PC-9 (cell line): ENCODE measurements at regions not wholly inside any gene's neighbourhood (a gene's known extent, or its start where the extent isn't known, plus 50 kb on each side); places are given as distances from the start of the nearest gene placed in this dataset.

Source experiments
- BruUV-seq: library from RNA; stranded (reverse); fragments of 400-500 nt; replicated peaks from 2 replicates; lab custom pipeline; 2021; lab: Mats Ljungman, UMichigan
- CTCF ChIA-PET: fragments of 300-600 bp; sonication (Branson Sonifier 250); formaldehyde crosslinking; loops from one replicate; lab custom pipeline; 2022; ENCODE audit warnings: antibody characterized with exemption; lab: Charles Lee
- POLR2A ChIA-PET: fragments of 300-600 bp; sonication (Branson Sonifier 250); formaldehyde crosslinking; loops from one replicate; lab custom pipeline; 2022; ENCODE audit warnings: antibody characterized with exemption; ENCODE audit not compliant: unreplicated experiment; lab: Charles Lee
- DNase-seq, 2 experiments: peaks; one replicate each; pipeline versions ENCODE4 v3.0.0 to v3.0.0-alpha.2; 2015 to 2022; ENCODE audit warnings: mixed read lengths in 1 of 2
- H2AFZ ChIP-seq: fragments of 200-600 bp; sonication (generic); 2 replicates; pipeline ENCODE4 v1.8.1; 2017; ENCODE audit warnings: antibody characterized with exemption
- H3F3A ChIP-seq: fragments of 200-600 bp; sonication (generic); 2 replicates; pipeline ENCODE4 v1.8.1; 2017; ENCODE audit warnings: antibody characterized with exemption, mild to moderate bottlenecking, low read depth; ENCODE audit not compliant: insufficient read depth
- H3K27ac ChIP-seq: fragments of 200-600 bp; sonication (generic); 2 replicates; pipeline ENCODE4 v1.6.1; 2016; ENCODE audit warnings: mixed run types
- H3K27me3 ChIP-seq: fragments of 200-600 bp; sonication (generic); 2 replicates; pipeline ENCODE4 v1.6.1; 2016; ENCODE audit warnings: low read depth, mixed run types; ENCODE audit not compliant: insufficient read depth
- H3K36me3 ChIP-seq: fragments of 200-600 bp; sonication (generic); 2 replicates; pipeline ENCODE4 v1.6.1; 2016; ENCODE audit warnings: low read depth, mixed run types
- H3K4me1 ChIP-seq: fragments of 200-600 bp; sonication (generic); replicated peaks from 2 replicates; pipeline ENCODE4 v1.6.1; 2016; ENCODE audit warnings: mixed run types; ENCODE audit not compliant: insufficient read depth
- H3K4me2 ChIP-seq: fragments of 200-600 bp; sonication (generic); 2 replicates; pipeline ENCODE4 v1.6.1; 2017; ENCODE audit warnings: mixed run types
- H3K4me3 ChIP-seq: fragments of 200-600 bp; sonication (generic); 2 replicates; pipeline ENCODE4 v1.6.1; 2016; ENCODE audit warnings: mixed run types
- H3K79me2 ChIP-seq: fragments of 200-600 bp; sonication (generic); 2 replicates; pipeline ENCODE4 v1.6.1; 2017; ENCODE audit warnings: low read depth, mixed run types
- H3K9me2 ChIP-seq: fragments of 200-600 bp; sonication (generic); 2 replicates; pipeline ENCODE4 v1.8.1; 2017; ENCODE audit warnings: mild to moderate bottlenecking; ENCODE audit not compliant: insufficient read depth
- H3K9me3 ChIP-seq: fragments of 200-600 bp; sonication (generic); 2 replicates; pipeline ENCODE4 v1.8.1; 2016; ENCODE audit warnings: low read depth; ENCODE audit not compliant: insufficient read depth
- H4K20me1 ChIP-seq: fragments of 200-600 bp; sonication (generic); 2 replicates; pipeline ENCODE4 v1.8.1; 2017; ENCODE audit not compliant: insufficient read depth
- EZH2 ChIP-seq: fragments of 200-600 bp; sonication (generic); IDR thresholded peaks from 2 replicates; pipeline ENCODE4 v1.8.0; 2017; ENCODE audit warnings: antibody characterized with exemption, low read depth
- intact Hi-C: fragments of 100-400 bp; cut with micrococcal nuclease; formaldehyde crosslinking; loops from one replicate; pipeline ENCODE4 v1.10.0; 2022; ENCODE audit not compliant: unreplicated experiment
- TF ChIP-seq, protein P1 (sequence below): fragments of 200-600 bp; sonication (generic); conservative IDR thresholded peaks from 2 replicates; pipeline ENCODE4 v1.6.1; 2017; ENCODE audit warnings: mixed run types, antibody characterized with exemption, mild to moderate bottlenecking, moderate library complexity

DNA sequence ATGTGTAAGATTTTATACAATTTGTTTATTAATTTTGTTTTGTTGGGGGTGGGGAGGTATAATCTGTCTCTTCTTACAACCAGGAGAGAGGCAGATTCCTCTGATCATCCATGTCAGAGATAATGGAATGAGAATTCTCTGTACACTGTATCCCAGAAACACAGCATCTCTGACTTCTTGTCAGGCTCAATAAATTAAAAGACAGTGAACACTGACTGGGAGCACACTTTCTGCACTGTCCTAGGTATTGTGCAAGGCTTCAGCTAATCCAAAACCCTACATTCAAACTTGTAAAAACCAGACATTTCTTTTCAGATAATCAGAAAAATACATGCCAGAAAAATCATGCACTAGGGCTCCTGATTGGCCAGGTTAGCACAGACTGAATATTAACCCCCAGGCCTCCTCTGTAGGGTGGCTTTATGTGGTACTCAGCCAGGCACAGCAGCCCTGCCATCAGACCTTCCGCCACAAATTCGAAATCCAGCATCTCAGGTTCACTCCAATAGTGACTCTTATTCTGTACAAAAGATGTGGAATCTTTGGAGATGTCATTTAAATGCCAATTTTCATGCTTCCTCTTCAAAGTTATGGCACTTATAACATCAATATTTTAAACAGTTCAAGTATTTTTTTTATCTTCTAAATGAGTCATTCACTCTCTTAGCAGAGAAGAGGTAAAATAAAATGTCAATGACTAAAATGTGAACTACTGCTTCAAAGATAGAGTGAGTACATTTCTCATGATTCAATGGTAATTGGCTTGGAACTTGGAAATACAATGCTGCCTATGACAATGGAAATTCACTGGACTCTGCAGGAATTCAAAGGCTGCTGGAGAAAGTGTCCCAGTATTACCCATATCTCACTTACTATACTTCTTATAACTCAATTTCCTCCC is 211.5 kb downstream of the KLF12 start:
- H3K4me3 ChIP-seq = no peak overlapping the region
- H3K27me3 ChIP-seq = no peaks in the 10 kb centered on the region
- no peaks in the 10 kb centered on the region for H3K4me1 ChIP-seq
- no peak overlapping the region for H2AFZ ChIP-seq
- DNase-seq = no peak
- H3K4me2 ChIP-seq = no peak overlapping the region
- no peaks in the 10 kb centered on the region for H3K9me3 ChIP-seq
- ChIA-PET CTCF (no interaction called here), POLR2A (no interaction called here)
- no peaks in the 10 kb centered on the region for H3K79me2 ChIP-seq
- no TSS peak for BruUV-seq
- H3K27ac ChIP-seq = no peak overlapping the region
- no peak for TF ChIP-seq EZH2
- H3F3A ChIP-seq = no peaks in the 10 kb centered on the region
- intact Hi-C loops = no loop called here
- H4K20me1 ChIP-seq = no peaks in the 10 kb centered on the region; the same call in 1 of the 2 replicates
- H3K36me3 ChIP-seq = no peaks in the 10 kb centered on the region
- H3K9me2 ChIP-seq = no peaks in the 10 kb centered on the region

DNA sequence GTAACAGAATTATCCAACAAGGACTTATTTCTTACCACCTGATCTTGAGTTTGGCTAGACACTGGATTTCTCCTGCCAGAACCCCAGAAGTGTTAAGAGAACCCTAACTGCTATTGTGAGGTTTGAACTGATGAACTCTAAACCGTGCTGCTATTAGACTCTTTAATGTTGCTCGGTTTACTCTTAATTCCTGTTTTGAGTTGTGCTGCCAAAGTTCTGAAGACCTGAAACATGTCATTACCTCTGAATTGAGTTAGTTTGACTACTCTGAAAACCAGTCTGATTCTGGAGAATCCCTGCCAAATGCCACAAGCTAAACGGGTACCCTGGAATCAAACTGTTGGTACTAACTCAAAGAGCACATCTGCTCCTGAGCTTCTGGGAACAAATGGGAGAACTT is 215.5 kb downstream of the KLF12 start:
- Histone ChIP-seq H3K27me3 (no peaks in the 10 kb centered on the region), H2AFZ (no peak overlapping the region), H3K4me3 (no peak overlapping the region), H3K9me3 (no peaks in the 10 kb centered on the region), H3K4me1 (no peaks in the 10 kb centered on the region), H3K79me2 (no peaks in the 10 kb centered on the region), H3K36me3 (no peaks in the 10 kb centered on the region), H3K4me2 (no peak overlapping the region), H3F3A (no peaks in the 10 kb centered on the region), H4K20me1 (no peaks in the 10 kb centered on the region), H3K9me2 (no peaks in the 10 kb centered on the region), H3K27ac (no peak overlapping the region)
- intact Hi-C loops = no loop called here
- BruUV-seq = no TSS peak
- POLR2A ChIA-PET = no interaction called here
- no peak for DNase-seq
- CTCF ChIA-PET = no interaction called here
- TF ChIP-seq, protein P1, sequence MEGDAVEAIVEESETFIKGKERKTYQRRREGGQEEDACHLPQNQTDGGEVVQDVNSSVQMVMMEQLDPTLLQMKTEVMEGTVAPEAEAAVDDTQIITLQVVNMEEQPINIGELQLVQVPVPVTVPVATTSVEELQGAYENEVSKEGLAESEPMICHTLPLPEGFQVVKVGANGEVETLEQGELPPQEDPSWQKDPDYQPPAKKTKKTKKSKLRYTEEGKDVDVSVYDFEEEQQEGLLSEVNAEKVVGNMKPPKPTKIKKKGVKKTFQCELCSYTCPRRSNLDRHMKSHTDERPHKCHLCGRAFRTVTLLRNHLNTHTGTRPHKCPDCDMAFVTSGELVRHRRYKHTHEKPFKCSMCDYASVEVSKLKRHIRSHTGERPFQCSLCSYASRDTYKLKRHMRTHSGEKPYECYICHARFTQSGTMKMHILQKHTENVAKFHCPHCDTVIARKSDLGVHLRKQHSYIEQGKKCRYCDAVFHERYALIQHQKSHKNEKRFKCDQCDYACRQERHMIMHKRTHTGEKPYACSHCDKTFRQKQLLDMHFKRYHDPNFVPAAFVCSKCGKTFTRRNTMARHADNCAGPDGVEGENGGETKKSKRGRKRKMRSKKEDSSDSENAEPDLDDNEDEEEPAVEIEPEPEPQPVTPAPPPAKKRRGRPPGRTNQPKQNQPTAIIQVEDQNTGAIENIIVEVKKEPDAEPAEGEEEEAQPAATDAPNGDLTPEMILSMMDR = no peak
- no peak for TF ChIP-seq EZH2

DNA sequence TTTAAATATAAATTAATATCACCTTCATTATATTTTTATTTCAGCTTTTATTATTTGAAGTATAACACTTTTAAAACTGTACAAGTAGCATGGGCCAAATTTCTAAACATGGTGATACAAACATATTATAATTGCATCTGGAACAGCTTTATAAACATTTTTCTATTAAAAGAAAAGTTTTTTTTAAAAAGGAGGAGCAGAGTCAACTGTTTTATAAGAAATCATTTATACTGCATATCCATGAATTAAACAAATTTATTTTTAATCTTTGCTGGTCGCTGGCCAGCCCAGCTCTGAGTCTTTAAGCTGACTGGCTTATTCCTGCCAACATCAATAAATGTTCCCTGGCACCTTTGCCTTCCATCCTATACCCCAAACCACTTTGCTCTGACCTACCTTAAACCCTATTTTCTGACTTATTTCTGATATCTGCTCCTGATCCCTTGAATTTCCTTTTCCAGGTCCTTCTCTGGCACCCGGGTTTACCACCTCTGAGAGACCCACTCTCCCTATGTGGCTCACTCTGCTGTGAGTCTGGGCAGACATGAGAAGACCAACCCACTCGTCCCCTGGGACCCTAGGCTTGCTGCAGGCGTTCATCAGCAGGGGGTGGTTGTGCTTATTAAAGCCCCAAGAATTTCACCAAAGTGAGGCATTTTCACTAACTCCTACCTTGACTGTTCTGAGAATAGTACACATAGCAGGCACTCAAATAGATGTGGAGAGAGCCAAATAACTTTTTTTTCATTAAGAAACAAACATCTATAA is 220.3 kb downstream of the KLF12 start:
- TF ChIP-seq EZH2 = no peak
- TF ChIP-seq, protein P1 = no peak
- intact Hi-C loops = no loop called here
- Histone ChIP-seq H3K36me3 (no peaks in the 10 kb centered on the region), H3F3A (no peaks in the 10 kb centered on the region), H3K4me2 (no peak overlapping the region), H3K4me3 (no peak overlapping the region), H3K27me3 (no peaks in the 10 kb centered on the region), H2AFZ (no peak overlapping the region), H3K79me2 (no peaks in the 10 kb centered on the region), H3K9me2 (no peaks in the 10 kb centered on the region), H4K20me1 (no peaks in the 10 kb centered on the region), H3K4me1 (no peaks in the 10 kb centered on the region), H3K9me3 (no peaks in the 10 kb centered on the region), H3K27ac (no peak overlapping the region)
- CTCF ChIA-PET = no interaction called here
- POLR2A ChIA-PET = interaction anchor here (0.6 kb wide), 1 partner anchor 10 kb away, joined by 10 read pairs; no protein-coding TSS in a partner anchor
- no TSS peak for BruUV-seq
- no peak for DNase-seq
